Skin of body (tissue), 1 donor: ENCODE measurements at regions not wholly inside any gene's neighbourhood (a gene's known extent, or its start where the extent isn't known, plus 50 kb on each side); places are given as distances from the start of the nearest gene placed in this dataset.

ENCODE experiments used
- DNase-seq: peaks from one replicate; lab custom pipeline; 2025; lab: John Stamatoyannopoulos, UW

GRCh38 chr2:37425408-37425807 is 81.0 kb downstream of the QPCT start:
- no peak for DNase-seq

GRCh38 chr2:37427241-37427640 is 82.8 kb downstream of the QPCT start:
- no peak for DNase-seq

GRCh38 chr2:37436323-37436722 is 91.9 kb downstream of the QPCT start:
- DNase-seq = no peak

DNA sequence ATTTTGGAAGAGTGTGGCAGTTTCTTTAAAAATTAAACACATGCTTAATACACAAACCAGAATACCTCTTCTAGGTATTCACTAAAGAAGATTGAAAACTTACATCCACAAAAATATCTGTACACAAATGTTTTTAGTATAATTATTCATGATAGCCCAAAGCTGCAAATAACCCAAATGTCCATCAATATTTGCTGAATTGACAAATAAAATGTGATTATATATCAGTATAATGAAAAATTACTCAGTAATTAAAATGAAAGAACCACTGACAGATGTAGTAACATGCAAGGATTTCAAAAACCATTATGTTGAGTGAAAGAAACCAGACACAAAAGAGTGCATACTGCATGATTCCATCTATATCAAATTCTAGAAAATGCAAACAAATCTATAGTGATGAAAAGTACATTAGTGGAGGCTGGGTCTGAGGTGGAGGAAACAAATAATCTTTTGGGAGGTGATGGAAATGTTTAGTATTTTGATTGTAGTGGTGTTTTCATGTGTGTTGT is 94.8 kb downstream of the QPCT start:
- no peak for DNase-seq

DNA sequence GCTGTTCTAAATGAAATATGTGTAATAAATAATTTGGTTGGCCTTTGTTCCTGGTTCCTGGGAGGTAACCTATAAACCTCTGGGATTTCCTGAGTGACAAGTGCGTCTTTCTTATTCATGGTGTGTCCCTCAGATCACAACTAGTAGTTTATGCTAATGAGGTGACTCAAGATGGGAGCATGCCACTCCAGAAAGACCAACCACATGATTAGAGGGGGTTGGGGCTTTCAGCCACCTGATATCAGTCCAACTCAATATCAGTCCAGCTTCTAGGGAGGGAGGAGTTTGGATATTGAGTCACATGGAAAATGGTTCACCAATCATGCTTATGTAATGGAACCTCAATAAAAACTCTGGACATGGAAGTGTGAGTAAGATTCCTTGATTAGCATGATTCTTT is 96.6 kb downstream of the QPCT start:
- DNase-seq = no peak

DNA sequence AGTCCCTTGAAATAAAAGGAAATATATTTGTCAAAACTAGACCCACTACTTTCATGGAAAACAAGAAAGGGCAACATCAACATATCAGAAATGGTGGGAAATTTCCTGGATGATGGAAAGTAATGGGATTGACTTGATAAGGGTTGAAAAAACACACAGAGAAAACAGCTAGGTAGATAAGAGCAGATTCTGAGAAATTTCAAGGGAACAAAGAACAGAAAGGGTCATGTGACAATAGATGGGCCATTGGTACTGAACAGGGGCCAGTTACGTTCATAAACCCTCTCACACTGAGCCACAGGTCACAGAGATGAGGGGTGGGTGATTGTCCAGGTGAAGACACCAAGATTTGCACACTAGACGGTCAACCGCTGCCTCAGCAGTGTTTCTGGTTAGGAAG is 98.7 kb downstream of the QPCT start:
- DNase-seq = no peak

DNA sequence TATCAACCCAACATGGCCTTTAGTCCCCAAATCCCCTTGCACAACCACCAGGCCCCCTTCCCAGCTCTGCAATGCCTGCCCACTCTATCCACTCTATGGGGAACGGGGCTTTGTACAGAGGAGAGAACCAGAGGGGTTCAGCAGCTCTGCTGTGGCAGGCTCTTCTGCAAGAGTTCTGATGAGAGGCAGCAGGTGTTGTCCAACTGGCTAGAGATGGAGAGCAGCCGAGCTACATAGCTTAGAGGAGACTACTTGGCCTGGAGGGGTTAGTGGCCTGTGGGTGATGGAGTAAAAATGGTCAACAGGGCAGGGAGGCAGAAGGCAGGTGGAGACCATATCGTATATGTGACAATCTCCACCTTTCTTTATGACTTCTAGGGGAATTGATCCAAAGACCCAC is 103.0 kb downstream of the QPCT start:
- DNase-seq = no peak

- peak; percentile 83 for DNase-seq
Observed at GRCh38 chr2:37448342-37449120, 104.1 kb downstream of the QPCT start.

- DNase-seq = peak; percentile 61
Observed at GRCh38 chr2:37449761-37450296, 105.4 kb downstream of the QPCT start.

DNA sequence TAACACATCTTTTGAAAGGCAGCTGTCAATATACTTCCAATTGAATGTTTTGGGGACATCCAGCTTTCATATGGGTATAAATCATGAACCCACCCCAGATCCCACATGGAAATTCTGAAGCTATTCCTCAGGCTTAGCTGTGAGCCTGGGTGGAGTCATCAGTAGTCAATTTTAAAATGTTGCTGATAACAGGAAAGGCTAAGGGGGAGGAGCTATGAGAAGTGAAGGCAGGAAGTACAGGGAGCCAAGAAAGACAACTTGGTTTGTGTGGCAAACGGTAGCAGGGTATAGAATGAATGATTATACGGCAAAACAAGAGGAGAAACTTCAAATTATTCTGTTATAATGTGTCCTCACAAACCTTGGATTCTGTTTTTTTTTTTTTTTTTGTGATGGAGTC is 108.6 kb downstream of the QPCT start:
- DNase-seq = no peak

DNA sequence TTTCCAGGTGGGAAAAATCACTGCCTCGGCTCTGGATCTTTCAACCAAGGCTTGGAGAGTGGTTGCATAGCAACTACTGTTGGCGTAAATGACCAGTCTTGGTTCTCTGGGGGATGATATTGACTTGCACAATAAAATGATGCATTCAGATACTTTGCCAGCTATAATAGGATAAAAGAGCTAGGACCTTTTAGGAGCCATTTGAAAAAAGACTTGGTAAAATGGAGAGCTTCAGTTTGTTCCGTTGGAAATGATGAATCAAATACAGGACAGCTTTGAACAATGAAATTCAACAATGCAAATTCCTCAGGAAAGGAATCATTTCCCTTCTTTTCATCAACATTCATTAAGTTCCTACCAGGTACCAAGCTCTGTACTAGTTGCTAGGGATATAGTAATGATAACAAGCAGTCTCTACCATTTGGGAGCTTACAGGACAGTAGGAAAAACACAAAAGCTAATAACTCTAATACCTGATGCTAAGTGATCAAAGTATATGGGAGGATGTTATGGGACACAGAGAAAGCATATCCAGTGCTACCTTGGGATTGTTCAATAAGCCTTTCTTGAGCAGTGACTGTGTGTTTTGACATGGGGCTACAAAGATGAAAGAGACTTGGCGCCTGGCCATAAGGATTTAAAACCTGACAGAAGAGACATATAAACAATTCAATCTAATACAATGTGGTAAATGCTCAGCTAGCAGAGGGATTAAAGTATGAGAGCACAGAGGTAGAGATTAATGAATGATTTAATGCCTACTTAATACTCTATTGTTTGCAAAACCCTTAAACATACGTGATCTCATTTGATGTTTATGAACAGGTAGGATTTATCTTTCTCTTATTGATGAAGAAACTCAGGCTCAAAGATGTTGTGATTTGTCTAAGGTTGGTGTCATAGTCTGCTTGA is 110.7 kb downstream of the QPCT start:
- peak; percentile 46 for DNase-seq

- no peak for DNase-seq
Observed at GRCh38 chr2:37456479-37456878, 112.0 kb downstream of the QPCT start.

- no peak for DNase-seq
Observed at GRCh38 chr2:37457401-37457901, 113.0 kb downstream of the QPCT start.

DNA sequence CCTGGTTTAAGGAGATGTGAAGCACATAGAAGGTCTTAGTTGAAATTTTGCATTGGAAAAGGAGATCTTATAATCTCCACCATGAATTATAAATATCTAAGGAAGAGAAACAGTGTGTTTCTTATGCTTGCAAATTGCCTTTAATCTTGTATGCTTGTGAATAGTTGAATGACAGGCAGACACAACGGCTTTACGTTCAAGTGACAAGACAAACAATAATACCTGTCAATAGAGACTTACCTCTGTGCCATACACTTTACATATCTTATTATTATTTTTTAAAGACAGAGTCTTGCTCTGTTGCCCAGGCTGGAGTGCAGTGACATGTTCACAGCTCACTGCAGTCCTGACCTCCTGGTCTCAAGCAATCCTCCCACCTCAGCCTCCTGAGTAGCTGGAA is 113.7 kb downstream of the QPCT start:
- DNase-seq = no peak

DNA sequence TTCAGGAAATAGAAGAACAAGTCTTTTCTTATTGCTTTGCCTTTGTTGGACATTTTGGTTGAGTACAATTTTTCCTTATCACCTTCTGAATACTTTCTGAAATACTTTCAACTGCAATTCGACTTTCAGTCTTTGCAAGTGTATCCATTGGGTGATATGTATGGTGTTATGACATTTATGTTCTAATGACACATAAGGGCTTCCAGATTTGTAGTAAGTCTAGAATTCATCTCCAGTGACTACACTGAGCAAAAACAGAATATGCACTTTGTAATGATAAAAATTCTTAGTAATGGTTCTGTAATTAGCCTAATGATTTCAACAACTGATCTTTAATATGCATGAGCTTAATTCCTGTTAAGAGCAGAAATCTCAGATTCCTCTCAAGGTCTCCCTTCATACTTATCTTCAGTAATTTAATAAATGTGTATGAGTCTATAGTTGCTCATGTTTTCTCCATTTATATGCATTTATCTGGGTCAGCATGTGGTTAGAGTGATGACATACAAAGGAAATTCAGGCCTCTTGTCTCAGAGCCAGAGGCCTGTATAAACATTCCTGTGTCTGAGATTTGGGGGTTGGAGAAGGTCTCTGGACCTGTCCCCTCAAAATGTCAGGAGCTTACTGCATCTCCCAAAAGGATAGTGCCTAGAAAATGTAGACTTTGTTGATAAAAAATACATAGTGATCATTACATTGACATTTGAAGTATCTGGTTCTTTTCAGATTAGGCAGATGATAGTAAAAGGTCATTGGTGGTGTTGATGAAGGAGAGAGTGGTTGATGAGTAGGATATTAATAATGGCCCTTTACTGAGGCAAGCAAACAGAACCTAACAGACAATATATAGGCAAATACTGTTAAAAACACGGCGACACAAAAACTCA is 114.9 kb downstream of the QPCT start:
- no peak for DNase-seq

DNA sequence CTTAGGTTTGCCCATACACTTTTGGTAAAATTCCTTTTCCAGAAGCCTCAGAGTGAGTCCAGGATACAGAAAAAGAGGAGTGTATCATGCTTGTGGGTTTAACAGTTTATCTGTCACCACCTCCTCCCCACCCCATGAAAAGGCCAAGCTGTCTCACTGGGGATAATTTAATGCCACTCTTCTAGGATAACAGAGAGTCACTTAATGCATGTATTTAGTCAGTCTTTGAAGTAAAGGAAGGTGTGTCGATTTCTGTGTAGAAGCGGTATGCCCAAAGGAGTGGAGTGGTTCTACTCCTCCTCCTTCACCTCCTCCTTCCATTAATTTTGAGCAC is 116.4 kb downstream of the QPCT start:
- DNase-seq = no peak

- DNase-seq = no peak
Observed at GRCh38 chr2:37464067-37464466, 119.6 kb downstream of the QPCT start.

DNA sequence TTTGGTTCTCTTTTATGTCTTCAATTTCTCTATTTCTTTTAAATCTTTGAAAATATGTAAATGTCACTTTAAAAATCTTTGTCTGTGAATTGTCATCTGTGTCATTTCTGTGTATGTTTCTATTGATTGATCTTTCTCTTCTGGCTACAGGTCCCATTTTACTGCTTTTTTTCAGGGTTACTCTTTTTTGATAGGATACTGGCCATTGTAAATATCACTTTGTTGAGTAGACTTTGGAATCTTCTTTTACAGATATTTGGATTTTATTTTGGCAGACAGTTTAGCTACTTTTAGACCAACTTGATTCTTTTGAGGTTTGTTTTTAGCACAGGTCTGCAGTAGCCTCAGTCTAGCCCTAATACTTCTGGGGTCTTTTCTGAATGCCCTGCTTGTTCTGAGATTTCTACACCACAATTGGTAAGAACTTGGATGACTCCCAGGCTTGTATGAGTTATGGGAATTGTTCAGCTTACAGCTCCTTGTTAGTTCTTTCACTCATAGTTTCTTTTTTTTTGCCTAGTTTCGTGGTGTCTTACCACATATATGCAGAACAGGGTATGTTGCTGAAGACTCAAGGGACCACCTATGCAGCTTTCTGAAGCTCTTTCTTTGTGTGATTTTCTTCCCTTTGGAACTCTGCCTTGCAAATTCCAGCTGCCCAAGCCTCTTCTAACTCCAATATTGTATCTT is 122.2 kb downstream of the QPCT start:
- no peak for DNase-seq

GRCh38 chr2:37468170-37468569 is 123.7 kb downstream of the QPCT start:
- DNase-seq = no peak

DNA sequence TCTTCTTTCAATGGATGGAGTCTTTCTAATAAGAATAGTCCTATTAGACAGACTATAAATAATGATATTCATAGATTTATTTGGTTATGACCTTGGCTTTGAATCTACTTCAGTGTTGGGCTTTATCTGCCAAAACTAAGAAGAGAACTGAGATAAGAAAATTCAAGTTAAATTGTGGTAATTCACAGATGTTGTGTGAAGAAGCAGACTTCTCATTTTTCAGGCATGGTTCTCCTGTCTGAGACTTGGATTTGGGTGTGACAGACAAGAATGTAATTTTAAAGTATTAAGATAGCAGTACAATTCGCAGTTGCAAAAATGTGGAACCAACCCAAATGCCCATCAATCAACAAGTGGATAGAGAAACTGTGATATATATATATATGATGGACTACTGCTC is 124.7 kb downstream of the QPCT start:
- no peak for DNase-seq

DNA sequence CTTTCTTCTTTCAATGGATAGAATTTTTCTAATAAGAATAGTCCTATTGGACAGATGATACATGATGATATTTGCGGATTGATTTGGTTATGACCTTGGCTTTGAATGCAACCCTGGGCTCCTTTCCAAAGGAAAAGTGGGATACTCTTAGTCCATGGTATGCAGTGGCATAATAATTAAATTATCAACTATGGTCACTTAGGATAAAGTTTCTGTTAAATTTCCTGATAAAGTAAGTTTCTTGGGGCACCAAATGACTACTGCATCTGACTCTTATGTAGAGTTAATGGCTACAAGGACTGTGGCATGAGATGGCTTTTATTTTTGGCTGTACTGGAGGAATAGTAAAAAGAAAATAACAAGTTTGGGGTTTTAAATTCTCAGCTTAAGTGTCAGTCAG is 126.7 kb downstream of the QPCT start:
- no peak for DNase-seq
